Cardiac fibroblast (primary cell): ENCODE measurements at regions not wholly inside any gene's neighbourhood (a gene's known extent, or its start where the extent isn't known, plus 50 kb on each side); places are given as distances from the start of the nearest gene placed in this dataset.

Source experiments
- DNase-seq, 2 donors: peaks; one replicate each; pipeline versions ENCODE4 v3.0.0 to v3.0.0-alpha.2; 2010; ENCODE audit warnings: low read depth in 2 of 2
- H3K4me3 ChIP-seq, 2 donors: replicated peaks in 1 of 2; 1 replicate in 1 of 2; 2 replicates in 1 of 2; pipeline ENCODE4 v1.5.1; 2011; ENCODE audit warnings: low read depth in 2 of 2, low read length in 2 of 2, mild to moderate bottlenecking in 2 of 2, moderate library complexity in 1 of 2
- TF ChIP-seq, protein P1 (sequence below): IDR thresholded peaks from one replicate; pipeline ENCODE4 v1.5.1; 2011; ENCODE audit warnings: low read depth, mild to moderate bottlenecking, low read length, inconsistent platforms

DNA sequence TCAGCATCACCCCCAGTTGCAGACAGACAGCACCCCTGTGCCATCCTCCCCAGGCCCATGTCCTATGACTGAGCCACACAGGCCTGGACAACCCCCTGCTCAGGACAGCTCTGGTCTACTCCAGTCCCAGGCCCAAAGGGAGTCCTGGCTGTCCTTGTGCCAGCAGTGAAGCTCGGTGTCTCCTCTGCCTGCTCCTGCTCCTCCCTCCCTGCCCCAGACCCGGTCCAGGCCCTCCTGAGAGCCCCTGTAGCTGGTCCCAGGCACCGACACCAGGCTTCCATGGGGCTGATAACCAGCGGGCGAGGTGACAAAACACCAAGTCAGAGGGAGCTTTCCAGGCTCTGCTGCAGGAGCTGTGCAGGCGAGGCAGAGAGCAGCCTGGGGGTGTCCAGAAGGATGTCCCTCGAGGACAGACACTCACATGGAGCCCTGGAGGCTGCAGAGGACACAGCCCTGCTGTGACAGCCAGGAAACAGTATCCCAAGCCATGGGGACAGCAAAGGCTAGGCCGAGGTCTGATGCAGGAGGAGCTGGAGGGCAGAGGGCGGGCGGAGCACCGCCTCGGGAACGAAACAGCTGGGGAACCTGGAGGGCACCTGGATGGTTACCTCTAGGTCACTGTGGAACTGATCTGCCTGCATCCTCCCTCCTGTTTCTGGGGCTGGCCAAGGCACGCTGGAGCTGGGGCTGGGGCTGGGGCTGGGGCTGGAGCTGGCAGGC lies 103.8 kb upstream of the PRR20G start:
- TF ChIP-seq, protein P1, sequence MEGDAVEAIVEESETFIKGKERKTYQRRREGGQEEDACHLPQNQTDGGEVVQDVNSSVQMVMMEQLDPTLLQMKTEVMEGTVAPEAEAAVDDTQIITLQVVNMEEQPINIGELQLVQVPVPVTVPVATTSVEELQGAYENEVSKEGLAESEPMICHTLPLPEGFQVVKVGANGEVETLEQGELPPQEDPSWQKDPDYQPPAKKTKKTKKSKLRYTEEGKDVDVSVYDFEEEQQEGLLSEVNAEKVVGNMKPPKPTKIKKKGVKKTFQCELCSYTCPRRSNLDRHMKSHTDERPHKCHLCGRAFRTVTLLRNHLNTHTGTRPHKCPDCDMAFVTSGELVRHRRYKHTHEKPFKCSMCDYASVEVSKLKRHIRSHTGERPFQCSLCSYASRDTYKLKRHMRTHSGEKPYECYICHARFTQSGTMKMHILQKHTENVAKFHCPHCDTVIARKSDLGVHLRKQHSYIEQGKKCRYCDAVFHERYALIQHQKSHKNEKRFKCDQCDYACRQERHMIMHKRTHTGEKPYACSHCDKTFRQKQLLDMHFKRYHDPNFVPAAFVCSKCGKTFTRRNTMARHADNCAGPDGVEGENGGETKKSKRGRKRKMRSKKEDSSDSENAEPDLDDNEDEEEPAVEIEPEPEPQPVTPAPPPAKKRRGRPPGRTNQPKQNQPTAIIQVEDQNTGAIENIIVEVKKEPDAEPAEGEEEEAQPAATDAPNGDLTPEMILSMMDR, result no peak
- H3K4me3 ChIP-seq, result no peak overlapping the region
- DNase-seq, result no peak

DNA sequence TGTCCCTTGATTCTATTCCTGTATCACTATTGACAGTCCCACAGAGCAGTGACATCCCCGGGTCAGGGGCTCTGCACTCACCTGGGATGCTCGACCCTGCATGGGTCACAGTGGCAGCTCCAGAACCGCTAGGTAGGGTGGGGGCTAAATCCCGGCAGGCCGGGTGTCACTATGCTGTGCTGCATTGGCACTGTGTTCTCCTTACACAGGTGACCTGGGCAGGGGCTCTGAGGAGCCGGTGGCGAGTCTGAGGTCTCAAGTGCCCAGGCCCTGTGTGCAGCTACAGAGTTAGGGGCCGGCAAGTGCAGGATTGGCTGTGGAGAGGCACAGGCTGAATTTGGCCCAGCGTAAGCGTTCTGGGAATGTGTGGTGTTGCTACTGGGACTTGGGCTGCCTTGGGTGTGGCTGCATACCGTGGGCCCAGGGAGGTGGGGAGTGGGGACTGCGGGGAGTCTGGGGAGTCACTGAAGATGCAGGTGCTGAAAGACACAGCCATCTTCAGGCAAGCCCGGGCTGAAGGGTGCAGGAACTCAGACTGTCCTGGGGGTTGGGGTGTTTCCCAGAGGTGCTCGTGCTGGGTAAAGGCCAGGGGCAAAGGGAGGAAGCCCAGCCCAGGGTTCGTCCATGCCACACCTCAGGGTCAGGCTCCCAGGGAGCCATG lies 102.6 kb upstream of the PRR20G start:
- TF ChIP-seq, protein P1, result no peak
- no peak overlapping the region for H3K4me3 ChIP-seq
- DNase-seq, result no peak

DNA sequence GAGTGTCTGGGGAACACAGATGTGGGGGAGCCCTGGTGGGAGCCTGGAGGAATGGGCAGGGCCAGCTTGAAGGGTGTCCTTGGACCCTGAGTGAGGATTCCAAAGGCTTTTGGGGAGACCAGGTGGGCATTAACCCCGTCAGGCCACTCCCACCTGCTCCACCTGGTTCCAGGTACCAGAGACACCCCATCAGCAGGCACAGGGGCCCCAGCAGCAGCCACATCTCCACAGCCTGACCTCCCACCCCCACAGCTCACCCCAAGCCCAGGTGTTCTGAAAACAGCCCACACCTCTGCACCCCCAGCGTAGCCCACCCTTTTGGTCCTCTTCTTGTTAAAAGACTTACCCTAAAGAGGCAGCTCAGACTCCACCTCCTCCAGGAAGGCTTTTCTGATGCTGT lies 102.1 kb upstream of the PRR20G start:
- H3K4me3 ChIP-seq, result no peak overlapping the region
- TF ChIP-seq, protein P1, result no peak
- no peak for DNase-seq

DNA sequence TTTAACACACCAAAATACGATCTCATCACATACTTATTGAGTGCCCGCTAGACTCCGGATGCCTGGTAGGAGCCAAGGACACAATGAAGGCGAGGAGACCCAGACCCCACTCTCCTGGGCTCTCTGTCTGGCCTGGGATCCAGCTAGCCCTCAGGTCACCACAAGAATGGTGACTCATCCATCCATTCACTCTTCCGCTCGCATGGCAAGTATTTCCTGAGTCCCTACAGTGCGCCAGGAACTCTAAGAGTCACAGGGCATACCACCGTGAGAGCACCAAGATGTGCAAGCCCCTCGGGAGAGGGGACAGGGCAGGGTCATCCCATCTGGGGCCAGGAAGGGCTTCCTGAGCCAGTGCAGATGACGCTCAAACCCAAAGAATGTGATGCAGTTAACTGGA lies 101.6 kb upstream of the PRR20G start:
- H3K4me3 ChIP-seq, result no peak overlapping the region
- TF ChIP-seq, protein P1, result no peak
- no peak for DNase-seq

DNA sequence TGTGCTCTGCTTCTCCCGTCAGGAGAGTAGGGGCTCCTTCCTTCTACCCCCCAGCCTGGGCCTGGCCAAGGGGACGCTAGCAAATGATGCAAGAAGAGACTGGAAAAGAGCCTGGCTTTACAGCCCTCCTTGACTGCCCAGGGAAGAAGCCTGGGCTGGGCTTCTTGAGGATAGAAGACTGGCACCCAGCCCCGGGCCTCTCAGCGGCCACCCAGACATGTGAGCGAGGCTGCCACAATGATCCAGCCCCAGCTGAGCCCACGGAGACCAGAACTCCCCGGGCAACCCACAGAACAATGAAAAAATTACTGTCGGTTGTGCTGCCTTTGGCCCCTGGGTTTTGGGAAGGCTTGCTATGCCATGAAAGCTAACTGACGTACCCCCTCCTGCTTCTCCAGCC lies 100.6 kb upstream of the PRR20G start:
- TF ChIP-seq, protein P1, result no peak
- no peak overlapping the region for H3K4me3 ChIP-seq
- no peak for DNase-seq

DNA sequence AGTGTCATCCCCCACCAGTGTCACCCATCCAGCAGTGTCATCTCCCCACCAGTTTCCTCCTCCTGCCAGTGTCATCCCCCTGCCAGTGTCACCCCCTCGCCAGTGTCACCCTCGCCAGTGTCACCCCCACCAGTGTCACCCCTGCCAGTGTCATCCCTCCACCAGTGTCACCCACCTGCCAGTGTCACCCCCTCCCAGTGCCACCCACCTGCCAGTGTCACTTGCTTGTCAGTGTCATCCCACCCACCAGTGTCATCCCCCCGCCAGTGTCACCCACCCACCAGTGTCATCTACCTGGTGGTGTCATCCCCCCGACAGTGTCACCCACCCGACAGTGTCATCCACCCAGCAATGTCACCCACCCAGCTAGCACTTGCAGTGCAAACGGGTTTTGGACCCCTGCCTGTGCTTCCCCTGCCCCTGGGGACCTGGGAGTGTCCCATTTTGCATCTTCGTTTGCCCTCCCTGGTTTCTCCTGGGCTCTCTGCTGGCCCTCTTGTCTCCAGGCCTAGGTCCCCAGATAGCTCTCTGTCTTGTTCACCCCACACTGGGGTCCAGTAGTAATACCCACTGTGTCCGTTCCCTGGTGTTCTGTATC lies 99.8 kb upstream of the PRR20G start:
- no peak overlapping the region for H3K4me3 ChIP-seq
- DNase-seq, result no peak
- TF ChIP-seq, protein P1, result no peak
